HepG2 (cell line): ENCODE measurements at regions not wholly inside any gene's neighbourhood (a gene's known extent, or its start where the extent isn't known, plus 50 kb on each side); places are given as distances from the start of the nearest gene placed in this dataset.
A peak's percentile ranks its signal among the peaks of the same experiment; 100 is the strongest.

ENCODE experiments used
- ATAC-seq: fragments of 200-7000 bp; cut with Tn5 transposase; 3 replicates; pipeline ENCODE4 v1.9.1; 2020; ENCODE audit warnings: mild to moderate bottlenecking, moderate library complexity
- BruUV-seq: library from RNA; stranded (reverse); fragments of 400-500 nt; replicated peaks from 2 replicates; lab custom pipeline; 2021; lab: Mats Ljungman, UMichigan
- CTCF ChIA-PET: fragments of 300-600 bp; formaldehyde crosslinking; extraction: SDS; loops from one replicate; lab custom pipeline; 2021; ENCODE audit warnings: low total read pairs, inconsistent platforms, low intra/inter-chr PET ratio; lab: Yijun Ruan, JAX
- POLR2A ChIA-PET: fragments of 350-600 bp; sonication (Branson Sonifier 250); formaldehyde crosslinking; loops from one replicate; lab custom pipeline; 2020; ENCODE audit warnings: antibody characterized with exemption, inconsistent platforms; lab: Yijun Ruan, JAX
- DNase-seq: peaks from one replicate; pipeline ENCODE4 v3.0.0-alpha.2; 2015; ENCODE audit warnings: low spot score
- FAIRE-seq: peaks from 3 replicates; lab custom pipeline; 2011; peaks lifted over from hg19 to GRCh38; lab: Jason Lieb, UNC
- H2AFZ ChIP-seq: one replicate; pipeline ENCODE4 v1.6.1; 2011; ENCODE audit warnings: low read length, inconsistent platforms
- H3K27ac ChIP-seq: fragments of 300-600 bp; 3 replicates; pipeline ENCODE4 v1.8.0; 2011; ENCODE audit warnings: mixed run types, mild to moderate bottlenecking, mixed read lengths, low read length, inconsistent platforms; ENCODE audit not compliant: insufficient read depth; ENCODE audit errors: extremely low read length
- H3K27me3 ChIP-seq, 2 experiments: fragments of 200-600 bp in 1 of 2; 2 replicates in 1 of 2; 3 replicates in 1 of 2; pipeline versions ENCODE4 v1.6.0 to v1.8.0; 2011; ENCODE audit warnings: low read length in 2 of 2, mild to moderate bottlenecking in 2 of 2, moderate library complexity in 2 of 2, inconsistent platforms in 1 of 2; ENCODE audit not compliant: insufficient read depth in 2 of 2, control insufficient read depth in 1 of 2
- H3K36me3 ChIP-seq, 2 experiments: fragments of 200-600 bp in 1 of 2; replicated peaks in 1 of 2; 2 replicates in 1 of 2; 3 replicates in 1 of 2; pipeline versions ENCODE4 v1.5.1 to v1.8.0; 2011; ENCODE audit warnings: low read length in 2 of 2, inconsistent platforms in 1 of 2; ENCODE audit not compliant: insufficient read depth in 2 of 2, control insufficient read depth in 1 of 2
- H3K4me1 ChIP-seq: 2 replicates; pipeline ENCODE4 v1.5.1; 2012; ENCODE audit warnings: low read length, inconsistent platforms; ENCODE audit not compliant: insufficient read depth
- H3K4me2 ChIP-seq: 2 replicates; pipeline ENCODE4 v1.6.0; 2011; ENCODE audit warnings: low read depth, low read length, inconsistent platforms
- H3K4me3 ChIP-seq, 3 experiments: fragments of 200-600 bp in 1 of 3; sonication (generic), shearing (Covaris generic) in 1 of 3; replicated peaks in 1 of 3; 2 replicates each; pipeline ENCODE4 v1.5.1; 2011 to 2016; ENCODE audit warnings: low read length in 3 of 3, inconsistent platforms in 2 of 3, low read depth in 2 of 3, mild to moderate bottlenecking in 2 of 3, control low read depth in 1 of 3, mixed read lengths in 1 of 3; ENCODE audit not compliant: insufficient read depth in 1 of 3
- H3K79me2 ChIP-seq: one replicate; pipeline ENCODE4 v1.6.1; 2011; ENCODE audit warnings: low read length, inconsistent platforms; ENCODE audit not compliant: insufficient read depth
- H3K9ac ChIP-seq: 2 replicates; pipeline ENCODE4 v1.6.0; 2011; ENCODE audit warnings: mild to moderate bottlenecking, low read depth, low read length, inconsistent platforms; ENCODE audit not compliant: insufficient read depth
- H3K9me3 ChIP-seq: 2 replicates; pipeline ENCODE4 v1.5.1; 2012; ENCODE audit warnings: mild to moderate bottlenecking, low read length
- H4K20me1 ChIP-seq: 2 replicates; pipeline ENCODE4 v1.6.0; 2011; ENCODE audit warnings: inconsistent platforms, mild to moderate bottlenecking, low read length, moderate library complexity; ENCODE audit not compliant: insufficient read depth
- MAFF ChIP-seq: IDR thresholded peaks from 2 replicates; pipeline ENCODE4 v1.6.1; 2011; ENCODE audit warnings: low read depth, low read length, improper control_type of control experiment
- MAFK ChIP-seq, 2 experiments: IDR thresholded peaks in 1 of 2; conservative IDR thresholded peaks in 1 of 2; 2 replicates each; pipeline ENCODE4 v1.6.1; 2011; ENCODE audit warnings: improper control_type of control experiment in 2 of 2, low read length in 2 of 2
- NFATC3 ChIP-seq: sonication (generic); formaldehyde crosslinking; IDR thresholded peaks from 2 replicates; pipeline ENCODE4 v1.5.1; 2020; ENCODE audit warnings: mild to moderate bottlenecking, missing genetic modification reagents
- TARDBP ChIP-seq: sonication (generic); formaldehyde crosslinking; IDR thresholded peaks from 2 replicates; pipeline ENCODE4 v1.8.0; 2022; ENCODE audit warnings: mild to moderate bottlenecking, missing genetic modification reagents
- ZKSCAN1 ChIP-seq: fragments of 150-350 bp; IDR thresholded peaks from 2 replicates; pipeline ENCODE4 v1.6.1; 2014; ENCODE audit warnings: low read length
- ZSCAN5A ChIP-seq: sonication (generic); formaldehyde crosslinking; IDR thresholded peaks from 2 replicates; pipeline ENCODE4 v1.8.0; 2022; ENCODE audit warnings: mild to moderate bottlenecking, missing genetic modification reagents, borderline replicate concordance
- WGBS: methylation state at CpG from one replicate; pipeline ENCODE4 v1.1.6; 2017; ENCODE audit warnings: low lambda C conversion rate; 5-methylcytosine and 5-hydroxymethylcytosine counted together
- in situ Hi-C: cut with HindIII; loops from 2 replicates; pipeline ENCODE4 v1.10.0; 2017; ENCODE audit warnings: low pct_unique_long_range_greater_than_20kb; ENCODE audit not compliant: extremely low pct_ligation_motif_present
- intact Hi-C: fragments of 100-400 bp; cut with micrococcal nuclease; formaldehyde crosslinking; loops from one replicate; pipeline ENCODE4 v1.10.0; 2022; ENCODE audit not compliant: unreplicated experiment

- intact Hi-C loops: no loop called here
- BruUV-seq: no TSS peak
- H3K9ac ChIP-seq: no peak overlapping the region
- whole genome bisulfite sequencing: under 1% methylated on average over 4 of the region's 4 CpGs
- POLR2A ChIA-PET: no interaction called here
- no peaks in the 10 kb centered on the region for H4K20me1 ChIP-seq
- H2AFZ ChIP-seq: no peak overlapping the region
- in situ Hi-C loops: no loop called here
- CTCF ChIA-PET: no interaction called here
- no peak overlapping the region for H3K27ac ChIP-seq
- H3K79me2 ChIP-seq: no peaks in the 10 kb centered on the region
- H3K36me3 ChIP-seq: no peaks in the 10 kb centered on the region
- no peak for ATAC-seq
- no peak overlapping the region for H3K4me3 ChIP-seq
- no peaks in the 10 kb centered on the region for H3K9me3 ChIP-seq
- DNase-seq: no peak
- FAIRE-seq: no peak
- TF ChIP-seq MAFK (conservative IDR thresholded peaks at IDR 0.05 in 1 of 2, IDR thresholded peaks at IDR 0.05 in 1 of 2; ENCODE audit: low read length in 2 of 2) (peak; percentile 87 to 94), ZSCAN5A (no peak), MAFF (peak; percentile 92)
- TF ChIP-seq, all 625 proteins: peak for 2
- Histone ChIP-seq H3K27me3 (no peaks in the 10 kb centered on the region), H3K4me2 (no peak overlapping the region), H3K4me1 (no peaks in the 10 kb centered on the region)
These were observed 1473.9 kb upstream of the GBE1 start for GRCh38 chr3:83235180-83235814.

- POLR2A ChIA-PET: no interaction called here
- TF ChIP-seq NFATC3 (CRISPR knock-in tag) (no peak), ZKSCAN1 (no peak), TARDBP (CRISPR knock-in tag) (no peak)
- TF ChIP-seq, all 625 proteins: peak for 0
- intact Hi-C loops (no loop called here), in situ Hi-C loops (no loop called here)
- no peak overlapping the region for H3K9ac ChIP-seq
- no TSS peak for BruUV-seq
- H2AFZ ChIP-seq: no peak overlapping the region
- no peaks in the 10 kb centered on the region for H4K20me1 ChIP-seq
- CTCF ChIA-PET: no interaction called here
- H3K79me2 ChIP-seq: no peaks in the 10 kb centered on the region
- ATAC-seq (no peak; the same call in 2 of the 3 replicates), FAIRE-seq (no peak), DNase-seq (no peak)
- no peaks in the 10 kb centered on the region for H3K36me3 ChIP-seq
- no peak overlapping the region for H3K4me3 ChIP-seq
- H3K27me3 ChIP-seq: no peaks in the 10 kb centered on the region
- no peak overlapping the region for H3K27ac ChIP-seq
- no peaks in the 10 kb centered on the region for H3K9me3 ChIP-seq
- no peak overlapping the region for H3K4me2 ChIP-seq
- no peaks in the 10 kb centered on the region for H3K4me1 ChIP-seq
- WGBS: 19% methylated on average over 6 of the region's 6 CpGs
These were observed 1472.3 kb upstream of the GBE1 start for GRCh38 chr3:83233715-83234114.
